H9 (cell line): ENCODE measurements at regions not wholly inside any gene's neighbourhood (a gene's known extent, or its start where the extent isn't known, plus 50 kb on each side); places are given as distances from the start of the nearest gene placed in this dataset.

Source experiments
- DNase-seq: peaks from one replicate; pipeline ENCODE4 v3.0.0-alpha.2; 2017
- H2AFZ ChIP-seq: one replicate; pipeline ENCODE4 v1.6.1; 2013; ENCODE audit warnings: mild to moderate bottlenecking, low read length, control low read depth, moderate library complexity
- H2AK5ac ChIP-seq: 2 replicates; pipeline ENCODE4 v1.6.1; 2013; ENCODE audit warnings: low read length, control low read depth, mixed read lengths; ENCODE audit not compliant: insufficient read length
- H2BK120ac ChIP-seq: one replicate; pipeline ENCODE4 v1.6.1; 2013; ENCODE audit warnings: low read depth, mild to moderate bottlenecking, low read length, control low read depth, inconsistent platforms; ENCODE audit not compliant: poor library complexity, severe bottlenecking
- H2BK12ac ChIP-seq: 2 replicates; pipeline ENCODE4 v1.6.1; 2013; ENCODE audit warnings: low read length, control low read depth, mixed read lengths, low read depth; ENCODE audit not compliant: insufficient read length
- H2BK15ac ChIP-seq: 2 replicates; pipeline ENCODE4 v1.6.1; 2013; ENCODE audit warnings: low read depth, low read length, control low read depth
- H2BK20ac ChIP-seq: one replicate; pipeline ENCODE4 v1.6.1; 2013; ENCODE audit warnings: low read depth, mild to moderate bottlenecking, low read length, control low read depth, inconsistent platforms; ENCODE audit not compliant: poor library complexity, severe bottlenecking
- H2BK5ac ChIP-seq: 2 replicates; pipeline ENCODE4 v1.6.1; 2013; ENCODE audit warnings: low read length, control low read depth, mixed read lengths; ENCODE audit not compliant: insufficient read length
- H3K14ac ChIP-seq: 2 replicates; pipeline ENCODE4 v1.6.1; 2013; ENCODE audit warnings: low read length, control low read depth; ENCODE audit not compliant: insufficient read depth
- H3K18ac ChIP-seq: 2 replicates; pipeline ENCODE4 v1.6.1; 2013; ENCODE audit warnings: low read depth, mild to moderate bottlenecking, mixed read lengths, low read length, control low read depth; ENCODE audit not compliant: insufficient read length
- H3K23ac ChIP-seq: 2 replicates; pipeline ENCODE4 v1.6.1; 2013; ENCODE audit warnings: low read length, control low read depth, mixed read lengths, low read depth; ENCODE audit not compliant: insufficient read length
- H3K23me2 ChIP-seq: 2 replicates; pipeline ENCODE4 v1.6.1; 2013; ENCODE audit warnings: low read depth, mild to moderate bottlenecking, mixed read lengths, low read length, control low read depth; ENCODE audit not compliant: insufficient read length, poor library complexity, severe bottlenecking
- H3K27ac ChIP-seq: 2 replicates; pipeline ENCODE4 v1.5.1; 2013; ENCODE audit warnings: low read length, control low read depth, mixed read lengths, low read depth; ENCODE audit not compliant: insufficient read length
- H3K27me3 ChIP-seq: 2 replicates; pipeline ENCODE4 v1.6.1; 2013; ENCODE audit warnings: low read length, control low read depth, inconsistent platforms; ENCODE audit not compliant: insufficient read depth
- H3K4ac ChIP-seq: 2 replicates; pipeline ENCODE4 v1.6.1; 2013; ENCODE audit warnings: low read depth, mild to moderate bottlenecking, control low read depth, inconsistent platforms, low read length, moderate library complexity
- H3K4me1 ChIP-seq: 2 replicates; pipeline ENCODE4 v1.6.1; 2013; ENCODE audit warnings: low read length, control low read depth, inconsistent platforms; ENCODE audit not compliant: insufficient read depth
- H3K4me2 ChIP-seq: 2 replicates; pipeline ENCODE4 v1.6.1; 2013; ENCODE audit warnings: low read length, control low read depth, mixed read lengths; ENCODE audit not compliant: insufficient read length, insufficient read depth
- H3K56ac ChIP-seq: 2 replicates; pipeline ENCODE4 v1.6.1; 2013; ENCODE audit warnings: low read depth, mild to moderate bottlenecking, mixed read lengths, low read length, control low read depth; ENCODE audit not compliant: insufficient read length
- H3K79me1 ChIP-seq: 2 replicates; pipeline ENCODE4 v1.6.1; 2013; ENCODE audit warnings: low read depth, mild to moderate bottlenecking, moderate library complexity, low read length, control low read depth, inconsistent platforms; ENCODE audit not compliant: insufficient read depth, poor library complexity, severe bottlenecking
- H3K79me2 ChIP-seq: 2 replicates; pipeline ENCODE4 v1.6.1; 2013; ENCODE audit warnings: low read length, control low read depth, inconsistent platforms; ENCODE audit not compliant: insufficient read depth
- H3K9ac ChIP-seq: 2 replicates; pipeline ENCODE4 v1.6.1; 2013; ENCODE audit warnings: low read length, control low read depth, mixed read lengths; ENCODE audit not compliant: insufficient read length; ENCODE audit errors: extremely low read depth
- H3K9me3 ChIP-seq: one replicate; pipeline ENCODE4 v1.6.1; 2013; ENCODE audit warnings: low read depth, low read length, inconsistent platforms; ENCODE audit not compliant: control insufficient read depth
- H3T11ph ChIP-seq: one replicate; pipeline ENCODE4 v1.6.1; 2013; ENCODE audit warnings: mild to moderate bottlenecking, low read length, control low read depth, inconsistent platforms
- H4K20me1 ChIP-seq: one replicate; pipeline ENCODE4 v1.6.1; 2013; ENCODE audit not compliant: control insufficient read depth, insufficient read length, insufficient read depth
- H4K5ac ChIP-seq: 2 replicates; pipeline ENCODE4 v1.6.1; 2013; ENCODE audit warnings: low read depth, mild to moderate bottlenecking, mixed read lengths, low read length, control low read depth; ENCODE audit not compliant: insufficient read length
- H4K8ac ChIP-seq: replicated peaks from 2 replicates; pipeline ENCODE4 v1.6.1; 2013; ENCODE audit warnings: low read length, control low read depth, mixed read lengths, low read depth; ENCODE audit not compliant: insufficient read length
- H4K91ac ChIP-seq: 2 replicates; pipeline ENCODE4 v1.6.1; 2013; ENCODE audit warnings: low read depth, mild to moderate bottlenecking, moderate library complexity, mixed read lengths, low read length, control low read depth; ENCODE audit not compliant: insufficient read length
- H3K27ac Mint-ChIP-seq, 3 experiments: 2 replicates in 2 of 3; 3 replicates in 1 of 3; pipeline ENCODE4 v1.8.0; 2020 to 2021; ENCODE audit warnings: mixed read lengths in 3 of 3, mild to moderate bottlenecking in 1 of 3, moderate library complexity in 1 of 3
- H3K27me3 Mint-ChIP-seq: 2 replicates; pipeline ENCODE4 v1.8.0; 2021; ENCODE audit warnings: low read depth, mild to moderate bottlenecking, moderate library complexity, mixed read lengths
- H3K36me3 Mint-ChIP-seq, 3 experiments: 2 replicates in 2 of 3; 3 replicates in 1 of 3; pipeline ENCODE4 v1.8.0; 2020 to 2021; ENCODE audit warnings: low read depth in 3 of 3, mixed read lengths in 3 of 3; ENCODE audit not compliant: insufficient read depth in 1 of 3
- H3K4me1 Mint-ChIP-seq, 2 experiments: 2 replicates each; pipeline ENCODE4 v1.8.0; 2020; ENCODE audit warnings: mixed read lengths in 2 of 2
- H3K4me3 Mint-ChIP-seq, 2 experiments: 2 replicates in 1 of 2; 3 replicates in 1 of 2; pipeline ENCODE4 v1.8.0; 2020 to 2021; ENCODE audit warnings: mild to moderate bottlenecking in 2 of 2, mixed read lengths in 2 of 2, moderate library complexity in 1 of 2
- H3K9me3 Mint-ChIP-seq, 2 experiments: 2 replicates in 1 of 2; 3 replicates in 1 of 2; pipeline ENCODE4 v1.8.0; 2020; ENCODE audit warnings: mild to moderate bottlenecking in 2 of 2, mixed read lengths in 2 of 2, moderate library complexity in 1 of 2
- CTCF ChIP-seq: fragments of 200-600 bp; sonication (generic); conservative IDR thresholded peaks from 3 replicates; pipeline ENCODE4 v1.8.0; 2021; ENCODE audit warnings: antibody characterized with exemption, mild to moderate bottlenecking
- WGBS: extraction: QIAGEN DNeasy Blood & Tissue Kit; methylation state at CpG from one replicate; pipeline ENCODE4 v1.1.7; 2013; ENCODE audit warnings: missing lambda C conversion rate, low lambda C conversion rate, mixed read lengths; ENCODE audit not compliant: insufficient read length; ENCODE audit errors: extremely low coverage; 5-methylcytosine and 5-hydroxymethylcytosine counted together

- H3K27me3 Mint-ChIP-seq, result no peaks in the 10 kb centered on the region
- H3K9me3 Mint-ChIP-seq, result no peaks in the 10 kb centered on the region
Measured at GRCh38 chr17:55829995-55830612, 79.3 kb downstream of the PCTP start.

More at GRCh38 chr17:55829995-55830612, 79.3 kb downstream of the PCTP start:
- Histone ChIP-seq H3K79me2 (no peaks in the 10 kb centered on the region), H3K4me1 (no peaks in the 10 kb centered on the region), H2AK5ac (no peak overlapping the region), H3K14ac (no peak overlapping the region), H2AFZ (no peak overlapping the region), H4K91ac (no peak overlapping the region), H2BK5ac (no peak overlapping the region), H3K23ac (no peak overlapping the region), H3K79me1 (no peaks in the 10 kb centered on the region), H3K4ac (no peak overlapping the region), H3K9ac (no peak overlapping the region), H3K56ac (no peak overlapping the region), H4K20me1 (no peaks in the 10 kb centered on the region), H2BK120ac (no peak overlapping the region), H3K4me2 (no peak overlapping the region), H3K9me3 (no peaks in the 10 kb centered on the region), H2BK20ac (no peak overlapping the region), H2BK15ac (no peak overlapping the region), H3K27me3 (no peaks in the 10 kb centered on the region), H3K27ac (no peak overlapping the region), H3K23me2 (no peaks in the 10 kb centered on the region), H4K5ac (no peak overlapping the region), H2BK12ac (no peak overlapping the region), H3T11ph (no peak overlapping the region), H3K18ac (no peak overlapping the region), H4K8ac (no peak overlapping the region)
- WGBS, result no CpG with 5 or more reads among the region's 6 CpGs
- Mint-ChIP-seq H3K4me1 (peaks cover 0 to 2% of the 10 kb centered on the region in 2 experiments; a peak in 1 of 4 replicates), H3K36me3 (no peaks in the 10 kb centered on the region), H3K27ac (no peak overlapping the region), H3K4me3 (no peak overlapping the region)
- TF ChIP-seq CTCF, result no peak
- no peak for DNase-seq
